ENCODE measurements at regions not wholly inside any gene's neighbourhood (a gene's known extent, or its start where the extent isn't known, plus 50 kb on each side); places are given as distances from the start of the nearest gene placed in this dataset.

GRCh38 chr14:106635569-106635968 is 1109.2 kb downstream of the TMEM121 start:
- TF ChIP-seq CTCF (IDR thresholded peaks at IDR 0.05; ENCODE audit: insufficient read depth, low read depth, low read length): no peak
- no peak for TF ChIP-seq EZH2 (IDR thresholded peaks at IDR 0.05; ENCODE audit: insufficient read depth, low read length)
